ENCODE measurements at regions not wholly inside any gene's neighbourhood (a gene's known extent, or its start where the extent isn't known, plus 50 kb on each side); places are given as distances from the start of the nearest gene placed in this dataset.

GRCh38 chr3:55413236-55413635 is 73.9 kb downstream of the WNT5A start:
- DNase-seq = no peak

GRCh38 chr3:55412545-55412944 is 74.6 kb downstream of the WNT5A start:
- DNase-seq = no peak
- TF ChIP-seq GATA1 (IDR thresholded peaks at IDR 0.05; ENCODE audit: low read depth, low read length) (no peak), POLR2A (IDR thresholded peaks at IDR 0.05; ENCODE audit: low read length) (no peak)

More at GRCh38 chr3:55413236-55413635, 73.9 kb downstream of the WNT5A start:
- TF ChIP-seq GATA1 (IDR thresholded peaks at IDR 0.05; ENCODE audit: low read depth, low read length) (no peak), POLR2A (IDR thresholded peaks at IDR 0.05; ENCODE audit: low read length) (no peak)

DNA sequence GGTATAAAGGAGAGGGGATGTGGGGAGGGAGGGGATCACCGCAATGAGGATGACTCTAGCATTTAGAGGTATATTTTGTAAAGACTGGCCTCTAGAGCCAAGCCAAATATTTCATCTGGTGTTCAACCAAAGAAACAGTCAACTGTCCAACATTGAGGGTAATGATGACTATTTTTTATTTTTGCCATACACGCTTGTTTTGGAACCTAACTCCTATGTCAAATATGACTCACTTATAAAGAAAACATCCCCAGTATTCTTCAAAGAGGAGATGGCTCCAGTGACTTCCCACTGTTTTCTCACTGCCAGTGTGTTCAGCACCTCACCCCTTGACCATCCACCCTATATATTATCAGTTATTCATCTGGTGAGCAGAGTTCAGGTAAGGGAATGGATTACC is 77.3 kb downstream of the WNT5A start:
- no peak for TF ChIP-seq POLR2A (IDR thresholded peaks at IDR 0.05; ENCODE audit: low read length)

DNA sequence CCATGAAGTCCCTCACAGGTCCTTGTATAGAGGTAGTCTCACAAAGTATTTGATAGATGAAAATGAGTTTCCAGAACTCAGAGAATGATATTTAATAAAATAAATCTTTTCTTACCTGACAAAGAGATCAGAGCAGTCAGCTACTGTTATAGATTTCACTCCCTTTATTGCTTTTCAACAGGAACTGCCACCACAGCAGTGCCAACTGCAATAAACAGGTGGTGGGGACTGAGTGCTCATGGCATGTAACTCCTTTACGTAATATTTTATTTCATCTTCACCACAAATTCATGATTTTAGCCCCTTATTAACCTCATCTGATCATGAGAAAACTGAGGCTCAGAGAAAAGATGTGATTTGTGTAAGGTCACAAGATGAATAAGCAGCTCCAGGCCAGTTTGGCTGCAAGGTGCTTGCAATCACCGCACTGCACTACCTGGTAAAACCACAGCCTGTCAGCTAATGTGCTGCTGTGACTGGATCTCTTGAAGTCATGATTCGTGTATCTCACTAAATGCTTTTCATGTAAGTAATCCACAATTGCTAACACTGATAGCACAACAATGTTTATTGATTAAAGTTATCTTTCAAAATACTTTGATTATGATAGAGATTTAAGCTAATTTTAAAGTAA is 78.8 kb downstream of the WNT5A start:
- DNase-seq = no peak

More for the DNA sequence above, 77.3 kb downstream of the WNT5A start:
- DNase-seq = no peak

GRCh38 chr3:55407426-55407820 is 79.7 kb downstream of the WNT5A start:
- TF ChIP-seq POLR2A (IDR thresholded peaks at IDR 0.05; ENCODE audit: low read length) = no peak
- TF ChIP-seq GATA1 (IDR thresholded peaks at IDR 0.05; ENCODE audit: low read depth, low read length) = no peak
- DNase-seq = no peak

More for the DNA sequence above, 78.8 kb downstream of the WNT5A start:
- TF ChIP-seq GATA1 (IDR thresholded peaks at IDR 0.05; ENCODE audit: low read depth, low read length) = no peak
- no peak for TF ChIP-seq POLR2A (IDR thresholded peaks at IDR 0.05; ENCODE audit: low read length)

GRCh38 chr3:55406696-55407425 is 80.2 kb downstream of the WNT5A start:
- TF ChIP-seq GATA1 (IDR thresholded peaks at IDR 0.05; ENCODE audit: low read depth, low read length) = no peak
- no peak for TF ChIP-seq POLR2A (IDR thresholded peaks at IDR 0.05; ENCODE audit: low read length)
- no peak for DNase-seq

DNA sequence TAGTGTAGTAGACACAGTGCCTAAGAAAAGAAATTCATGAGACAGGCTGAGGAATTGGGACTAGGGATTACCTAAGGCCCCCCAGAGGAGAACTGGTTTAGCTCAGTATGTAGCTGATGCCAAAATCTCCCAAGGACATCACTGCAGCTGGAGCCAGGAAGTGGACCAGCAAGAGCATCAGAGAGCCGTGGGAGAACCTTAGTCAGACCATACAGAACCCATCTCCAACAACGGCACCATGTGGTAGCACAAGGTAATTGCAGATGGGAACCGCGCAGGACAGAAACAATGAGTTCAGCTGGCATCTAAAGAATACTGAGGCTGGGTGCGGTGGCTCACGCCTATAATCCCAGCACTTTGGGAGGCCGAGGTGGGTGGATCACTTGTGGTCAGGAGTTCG is 81.7 kb downstream of the WNT5A start:
- DNase-seq = peak in 1 of 2 experiments; percentile 2

DNA sequence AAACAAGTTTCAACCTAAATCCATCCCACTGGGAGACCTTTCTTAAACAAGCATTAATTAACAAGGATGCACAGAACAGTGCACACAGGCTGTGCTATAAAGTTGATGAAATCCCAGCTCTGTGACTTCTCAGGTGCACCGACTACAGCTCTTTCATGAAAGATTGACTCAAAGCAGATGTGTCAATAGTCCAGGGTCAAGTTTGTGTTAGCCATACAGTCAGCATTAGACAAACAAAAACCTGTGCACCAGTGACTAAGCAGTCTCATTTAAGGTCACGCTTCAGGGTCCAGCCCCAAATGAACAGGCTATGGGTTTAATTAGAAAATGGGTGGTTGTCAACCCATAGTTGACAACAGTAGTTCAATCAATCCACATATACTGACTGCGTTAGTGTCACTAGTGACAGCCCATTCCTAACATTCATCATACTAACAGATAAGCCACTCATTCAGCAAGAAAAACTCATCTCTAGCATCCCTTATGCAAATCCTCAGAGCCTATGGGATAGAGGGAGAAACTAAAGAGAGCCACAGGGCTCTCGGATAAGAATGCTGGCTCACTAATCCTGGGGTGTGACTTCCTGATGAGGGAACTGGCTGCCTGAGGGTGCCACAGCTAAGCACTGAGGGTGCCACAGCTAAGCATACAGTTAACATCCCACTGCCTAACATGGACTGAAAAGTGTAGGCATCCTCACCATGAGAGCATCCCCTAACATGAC is 84.1 kb downstream of the WNT5A start:
- TF ChIP-seq POLR2A (IDR thresholded peaks at IDR 0.05; ENCODE audit: low read length) = no peak
- no peak for TF ChIP-seq GATA1 (IDR thresholded peaks at IDR 0.05; ENCODE audit: low read depth, low read length)
- no peak for DNase-seq

More for the DNA sequence above, 81.7 kb downstream of the WNT5A start:
- TF ChIP-seq GATA1 (IDR thresholded peaks at IDR 0.05; ENCODE audit: low read depth, low read length) (no peak), POLR2A (IDR thresholded peaks at IDR 0.05; ENCODE audit: low read length) (no peak)

DNA sequence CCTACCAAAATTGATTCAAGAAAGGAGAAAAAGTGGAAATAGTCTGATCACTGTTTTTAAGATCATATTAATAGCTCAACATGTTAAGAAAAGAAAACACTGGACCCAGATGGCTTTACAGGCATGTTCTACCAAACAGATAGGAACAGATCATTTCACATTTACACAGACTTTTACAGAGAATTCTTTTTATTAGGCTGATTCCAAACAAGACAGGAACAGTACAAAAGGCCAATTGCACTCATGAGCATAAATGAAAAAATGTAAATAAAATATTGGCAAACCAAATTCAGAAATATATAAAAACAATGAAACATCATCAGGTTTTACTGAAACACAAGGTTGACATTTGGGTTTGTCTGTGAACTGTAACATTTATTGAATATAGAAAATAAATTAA is 106.5 kb downstream of the WNT5A start:
- no peak for DNase-seq
- no peak for TF ChIP-seq GATA1 (IDR thresholded peaks at IDR 0.05; ENCODE audit: low read depth, low read length)
- TF ChIP-seq POLR2A (IDR thresholded peaks at IDR 0.05; ENCODE audit: low read length) = no peak

DNA sequence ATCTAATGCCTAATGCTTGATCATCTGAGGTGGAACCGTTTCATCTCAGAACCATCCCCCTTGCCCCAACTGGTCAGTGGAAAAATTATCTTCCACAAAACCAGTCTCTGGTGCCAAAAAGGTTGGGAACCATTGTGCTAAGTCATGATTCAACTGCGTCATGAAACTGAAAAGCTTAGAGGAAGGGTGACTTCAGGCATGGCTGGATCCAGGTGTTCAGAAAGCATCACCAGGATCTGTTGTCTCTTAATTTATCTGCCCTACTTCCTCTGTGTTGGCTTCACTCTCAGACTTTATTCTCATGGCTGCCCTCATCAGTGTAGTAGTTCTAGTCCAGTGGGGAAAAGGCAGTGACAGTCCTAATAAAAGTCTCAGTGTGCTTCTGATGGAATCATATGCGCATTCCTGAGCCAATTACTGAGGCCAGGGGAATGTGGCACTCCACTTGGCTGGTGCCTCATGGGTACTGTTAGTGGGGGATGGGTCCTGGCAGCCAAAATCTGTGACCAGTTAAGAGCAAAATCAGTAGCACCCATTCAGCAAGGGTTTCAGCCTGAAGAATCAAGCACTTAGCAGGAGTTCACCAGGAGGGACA is 110.3 kb downstream of the WNT5A start:
- no peak for TF ChIP-seq GATA1 (IDR thresholded peaks at IDR 0.05; ENCODE audit: low read depth, low read length)
- DNase-seq = no peak

- TF ChIP-seq GATA1 (IDR thresholded peaks at IDR 0.05; ENCODE audit: low read depth, low read length) (no peak), POLR2A (IDR thresholded peaks at IDR 0.05; ENCODE audit: low read length) (no peak)
- no peak for DNase-seq
Measured at GRCh38 chr3:55373423-55373822, 113.7 kb downstream of the WNT5A start.

GRCh38 chr3:55370272-55370671 is 116.8 kb downstream of the WNT5A start:
- no peak for TF ChIP-seq GATA1 (IDR thresholded peaks at IDR 0.05; ENCODE audit: low read depth, low read length)
- no peak for TF ChIP-seq POLR2A (IDR thresholded peaks at IDR 0.05; ENCODE audit: low read length)
- no peak for DNase-seq

GRCh38 chr3:55369141-55369847 is 117.8 kb downstream of the WNT5A start:
- no peak for DNase-seq
- TF ChIP-seq POLR2A (IDR thresholded peaks at IDR 0.05; ENCODE audit: low read length) (no peak), GATA1 (IDR thresholded peaks at IDR 0.05; ENCODE audit: low read depth, low read length) (no peak)

DNA sequence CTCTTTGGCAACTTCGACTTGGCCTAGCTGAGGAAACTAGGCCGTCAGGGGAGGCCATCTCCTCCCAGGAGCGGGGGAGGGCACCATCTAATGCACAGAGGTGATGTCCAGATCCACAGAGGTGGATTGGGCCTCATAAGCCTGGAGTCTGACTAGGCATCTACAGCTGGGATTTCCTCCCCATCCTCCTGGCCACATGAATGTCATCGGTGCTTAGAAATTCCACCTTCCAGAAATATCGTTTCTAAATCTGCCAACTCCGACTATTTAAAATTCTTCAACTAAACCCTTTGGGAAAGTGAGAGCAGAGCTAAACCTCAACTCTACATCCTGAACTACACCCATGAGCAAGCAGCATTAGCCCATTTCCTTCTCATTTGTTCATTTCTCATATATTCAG is 118.7 kb downstream of the WNT5A start:
- TF ChIP-seq POLR2A (IDR thresholded peaks at IDR 0.05; ENCODE audit: low read length) = no peak
- no peak for TF ChIP-seq GATA1 (IDR thresholded peaks at IDR 0.05; ENCODE audit: low read depth, low read length)
- no peak for DNase-seq

All from erythroblast (primary cell).